GM19023 (cell line): ENCODE measurements at regions not wholly inside any gene's neighbourhood (a gene's known extent, or its start where the extent isn't known, plus 50 kb on each side); places are given as distances from the start of the nearest gene placed in this dataset.
A peak's percentile ranks its signal among the peaks of the same experiment; 100 is the strongest.
"Not testable (repeated sequence)": the region's sequence is repeated elsewhere in the genome, so short reads cannot be mapped to it uniquely, and the experiment has no call there.

Experiments used
- ATAC-seq: cut with Tn5 transposase; IDR thresholded peaks from one replicate; pipeline ENCODE4 v1.9.1; 2021; ENCODE audit warnings: mild to moderate bottlenecking, moderate library complexity; ENCODE audit not compliant: unreplicated experiment

- no peak for ATAC-seq
Measured at GRCh38 chr3:146781606-146782005, 176.5 kb upstream of the PLSCR5 start.

GRCh38 chr3:146781059-146781458, 175.9 kb upstream of the PLSCR5 start:
- no peak for ATAC-seq

GRCh38 chr3:146780251-146780650, 175.1 kb upstream of the PLSCR5 start:
- ATAC-seq, result no peak

GRCh38 chr3:146777941-146778340, 172.8 kb upstream of the PLSCR5 start:
- no peak for ATAC-seq

- ATAC-seq, result no peak
Measured at GRCh38 chr3:146772211-146772743, 167.1 kb upstream of the PLSCR5 start.

- ATAC-seq, result no peak
Measured at GRCh38 chr3:146770881-146771280, 165.7 kb upstream of the PLSCR5 start.

- no peak for ATAC-seq
Measured at GRCh38 chr3:146770301-146770700, 165.2 kb upstream of the PLSCR5 start.

- no peak for ATAC-seq
Measured at GRCh38 chr3:146757759-146758158, 152.6 kb upstream of the PLSCR5 start.

GRCh38 chr3:146750196-146750595, 145.1 kb upstream of the PLSCR5 start:
- no peak for ATAC-seq

- ATAC-seq, result no peak
Measured at GRCh38 chr3:146747928-146748327, 142.8 kb upstream of the PLSCR5 start.

GRCh38 chr3:146747051-146747450, 141.9 kb upstream of the PLSCR5 start:
- ATAC-seq, result no peak

GRCh38 chr3:146746190-146746589, 141.0 kb upstream of the PLSCR5 start:
- no peak for ATAC-seq

- no peak for ATAC-seq
Measured at GRCh38 chr3:146739203-146739671, 134.1 kb upstream of the PLSCR5 start.

GRCh38 chr3:146732325-146732724, 127.2 kb upstream of the PLSCR5 start:
- no peak for ATAC-seq

- no peak for ATAC-seq
Measured at GRCh38 chr3:146715170-146715569, 110.0 kb upstream of the PLSCR5 start.

GRCh38 chr3:146712806-146713205, 107.7 kb upstream of the PLSCR5 start:
- ATAC-seq, result no peak

GRCh38 chr3:146709969-146710368, 104.8 kb upstream of the PLSCR5 start:
- ATAC-seq, result no peak

- peak; percentile 69 for ATAC-seq
Measured at GRCh38 chr3:146705225-146705624, 100.1 kb upstream of the PLSCR5 start.

- no peak for ATAC-seq
Measured at GRCh38 chr3:146702237-146702636, 97.1 kb upstream of the PLSCR5 start.

GRCh38 chr3:146701246-146701645, 96.1 kb upstream of the PLSCR5 start:
- ATAC-seq, result no peak

- not testable (repeated sequence) for ATAC-seq
Measured at GRCh38 chr3:146700025-146700424, 94.9 kb upstream of the PLSCR5 start.

GRCh38 chr3:146692254-146692653, 87.1 kb upstream of the PLSCR5 start:
- ATAC-seq, result no peak

- ATAC-seq, result no peak
Measured at GRCh38 chr3:146685050-146685814, 80.1 kb upstream of the PLSCR5 start.
